Lung (tissue), 11 donors: ENCODE measurements at regions not wholly inside any gene's neighbourhood (a gene's known extent, or its start where the extent isn't known, plus 50 kb on each side); places are given as distances from the start of the nearest gene placed in this dataset.

ENCODE experiments used
- ATAC-seq: fragments of 200-7000 bp; cut with Tn5 transposase; one replicate; pipeline ENCODE4 v1.9.1; 2020; ENCODE audit warnings: moderate number of reproducible peaks; ENCODE audit not compliant: insufficient read depth, low FRiP score
- DNase-seq, 3 donors: peaks; one replicate each; pipeline ENCODE4 v3.0.0-alpha.2; 2013 to 2017
- H3K27ac ChIP-seq, 2 donors: one replicate each; pipeline ENCODE4 v1.5.1; 2013; ENCODE audit warnings: mild to moderate bottlenecking in 2 of 2, moderate library complexity in 2 of 2, control low read depth in 1 of 2, inconsistent platforms in 1 of 2, low read depth in 1 of 2, low read length in 1 of 2
- H3K27me3 ChIP-seq, 3 donors: one replicate each; pipeline ENCODE4 v1.5.1; 2013; ENCODE audit warnings: low read length in 2 of 3; ENCODE audit not compliant: control insufficient read depth in 3 of 3, insufficient read depth in 3 of 3
- H3K36me3 ChIP-seq, 4 donors: one replicate each; pipeline ENCODE4 v1.5.1; 2013; ENCODE audit warnings: low read length in 4 of 4, mild to moderate bottlenecking in 1 of 4, moderate library complexity in 1 of 4; ENCODE audit not compliant: control insufficient read depth in 4 of 4, insufficient read depth in 4 of 4
- H3K4me1 ChIP-seq, 5 donors: one replicate each; pipeline ENCODE4 v1.5.1; 2013; ENCODE audit warnings: low read length in 5 of 5, mild to moderate bottlenecking in 2 of 5, moderate library complexity in 1 of 5; ENCODE audit not compliant: control insufficient read depth in 5 of 5, insufficient read depth in 5 of 5
- H3K4me3 ChIP-seq: one replicate; pipeline ENCODE4 v1.5.1; 2013; ENCODE audit warnings: mild to moderate bottlenecking, control low read depth, moderate library complexity
- H3K9ac ChIP-seq, 2 donors: one replicate each; pipeline ENCODE4 v1.5.1; 2013; ENCODE audit warnings: low read length in 2 of 2, control low read depth in 1 of 2; ENCODE audit not compliant: insufficient read depth in 1 of 2
- H3K9me3 ChIP-seq, 4 donors: one replicate each; pipeline ENCODE4 v1.5.1; 2013; ENCODE audit warnings: low read length in 3 of 4, mild to moderate bottlenecking in 1 of 4, moderate library complexity in 1 of 4; ENCODE audit not compliant: control insufficient read depth in 4 of 4, insufficient read depth in 3 of 4
- CTCF ChIP-seq: IDR thresholded peaks from 2 replicates; pipeline ENCODE4 v1.5.1; 2012; ENCODE audit warnings: mild to moderate bottlenecking; ENCODE audit errors: control extremely low read depth, extremely low read depth
- WGBS, 2 donors: extraction: QIAGEN DNeasy Blood & Tissue Kit; methylation state at CpG; one replicate each; pipeline ENCODE4 v1.1.7; 2013; 5-methylcytosine and 5-hydroxymethylcytosine counted together
- donor health status: control.
- donor health status: control.
- donor health status: Bipolar disorder and iron deficiency.
- donor health status: healthy.
- donor health status: DM: yes; HTN: yes; CAD: no.

- H3K27me3 ChIP-seq, result no peaks in the 10 kb centered on the region
- WGBS, 2 donors, result 71 to 79% methylated on average over 3 of the region's 3 CpGs
- H3K4me3 ChIP-seq, result no peak overlapping the region
- H3K27ac ChIP-seq, result no peak overlapping the region
- H3K36me3 ChIP-seq, result no peaks in the 10 kb centered on the region
- ATAC-seq (no peak), DNase-seq (no peak)
- peaks cover 0 to 4% (median 0%) of the 10 kb centered on the region in 4 donors for H3K9me3 ChIP-seq
- no peaks in the 10 kb centered on the region for H3K4me1 ChIP-seq
- no peak overlapping the region for H3K9ac ChIP-seq
- TF ChIP-seq CTCF, result no peak
Measured at GRCh38 chr4:32601848-32602247, 1881.7 kb downstream of the PCDH7 start.

- H3K9ac ChIP-seq, result no peak overlapping the region
- H3K4me1 ChIP-seq, result no peaks in the 10 kb centered on the region
- TF ChIP-seq CTCF, result no peak
- H3K27ac ChIP-seq, result no peak overlapping the region
- DNase-seq (no peak), ATAC-seq (no peak)
- no peaks in the 10 kb centered on the region for H3K27me3 ChIP-seq
- no peak overlapping the region for H3K4me3 ChIP-seq
- WGBS, 2 donors, result 90 to 92% methylated on average over 1 of the region's 1 CpG
- H3K36me3 ChIP-seq, result no peaks in the 10 kb centered on the region
- peaks cover 0 to 8% (median 6%) of the 10 kb centered on the region in 4 donors for H3K9me3 ChIP-seq
Measured at GRCh38 chr4:32607978-32608377, 1887.8 kb downstream of the PCDH7 start.

- H3K4me1 ChIP-seq, result no peaks in the 10 kb centered on the region
- no peak overlapping the region for H3K4me3 ChIP-seq
- no peaks in the 10 kb centered on the region for H3K27me3 ChIP-seq
- DNase-seq (no peak), ATAC-seq (no peak)
- peaks cover 0 to 2% (median 0%) of the 10 kb centered on the region in 4 donors for H3K9me3 ChIP-seq
- no peaks in the 10 kb centered on the region for H3K36me3 ChIP-seq
- WGBS, 2 donors, result 67 to 84% methylated on average over 7 of the region's 7 CpGs
- TF ChIP-seq CTCF, result no peak
- H3K9ac ChIP-seq, result no peak overlapping the region
- no peak overlapping the region for H3K27ac ChIP-seq
Measured at GRCh38 chr4:32624943-32625603, 1904.9 kb downstream of the PCDH7 start.
